GM18511 (cell line): ENCODE measurements at regions not wholly inside any gene's neighbourhood (a gene's known extent, or its start where the extent isn't known, plus 50 kb on each side); places are given as distances from the start of the nearest gene placed in this dataset.
A peak's percentile ranks its signal among the peaks of the same experiment; 100 is the strongest.

Experiments used
- ATAC-seq: cut with Tn5 transposase; IDR thresholded peaks from one replicate; pipeline ENCODE4 v1.9.1; 2021; ENCODE audit warnings: mild to moderate bottlenecking, moderate library complexity; ENCODE audit not compliant: unreplicated experiment

DNA sequence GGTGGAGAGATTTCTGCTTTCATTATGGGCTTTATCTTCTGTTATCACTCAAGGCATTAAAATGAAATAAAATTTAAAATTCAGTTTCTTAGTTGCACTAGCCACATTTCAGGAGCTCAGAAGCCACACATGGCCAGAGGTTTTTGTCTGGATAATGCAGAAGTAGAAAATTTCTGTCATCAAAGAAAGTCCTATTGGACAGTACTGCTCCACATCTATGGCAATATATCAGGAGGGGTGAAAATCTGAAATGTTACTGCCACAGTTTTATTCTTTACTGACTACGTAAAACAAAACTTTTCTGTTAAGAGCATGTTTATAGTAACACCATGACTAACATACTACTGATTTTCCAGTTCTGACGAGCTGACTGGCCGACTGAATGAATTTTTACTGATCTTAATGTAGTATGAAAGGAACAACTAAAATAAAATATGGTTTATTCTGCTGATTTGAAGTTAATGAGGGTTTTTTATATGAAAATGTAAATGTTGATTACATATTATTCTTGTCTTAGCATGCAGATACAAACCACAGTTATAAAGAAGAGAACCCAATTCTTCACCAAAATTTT is 264.0 kb upstream of the HAND2 start:
- ATAC-seq = no peak

GRCh38 chr4:173782660-173783059 is 252.6 kb upstream of the HAND2 start:
- no peak for ATAC-seq

DNA sequence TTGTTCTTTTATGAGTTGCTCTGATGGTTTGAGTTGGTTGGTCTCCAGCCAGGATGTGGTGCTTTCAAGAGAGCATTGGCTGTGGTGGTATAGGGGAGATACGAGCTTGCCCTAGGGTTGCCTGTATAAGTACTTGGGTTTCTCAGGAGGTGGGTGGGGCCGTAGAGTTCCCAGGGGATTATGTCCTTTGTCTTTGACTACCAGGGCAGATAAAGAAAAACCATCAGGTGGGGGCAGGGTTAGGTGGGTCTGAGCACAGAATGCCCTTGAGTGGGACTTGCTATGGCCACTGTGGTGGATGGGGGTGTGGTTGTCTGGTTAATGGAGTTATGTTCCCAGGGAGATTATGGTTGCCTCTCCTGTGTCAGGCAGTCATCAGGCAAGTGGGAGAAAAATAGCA is 247.9 kb upstream of the HAND2 start:
- ATAC-seq = no peak

DNA sequence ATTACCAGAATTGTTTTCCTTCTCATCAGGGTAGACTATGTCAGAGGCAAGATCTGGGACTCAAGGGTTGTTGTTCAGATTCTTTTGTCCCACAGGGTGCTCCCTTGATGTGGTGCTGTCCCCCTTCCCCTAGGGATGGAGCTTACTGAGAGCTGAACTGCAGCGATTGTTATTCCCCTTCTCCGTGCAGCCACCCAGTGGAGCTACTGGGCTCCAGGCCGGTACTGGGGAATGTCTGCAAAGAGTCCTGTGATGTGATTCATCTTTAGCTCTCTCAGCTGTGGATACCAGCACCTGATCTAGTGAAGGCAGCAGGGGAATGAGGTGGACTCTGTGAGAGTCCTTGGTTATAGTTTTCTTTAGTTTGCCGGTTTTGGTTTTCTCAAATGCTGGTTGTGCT is 247.4 kb upstream of the HAND2 start:
- no peak for ATAC-seq

DNA sequence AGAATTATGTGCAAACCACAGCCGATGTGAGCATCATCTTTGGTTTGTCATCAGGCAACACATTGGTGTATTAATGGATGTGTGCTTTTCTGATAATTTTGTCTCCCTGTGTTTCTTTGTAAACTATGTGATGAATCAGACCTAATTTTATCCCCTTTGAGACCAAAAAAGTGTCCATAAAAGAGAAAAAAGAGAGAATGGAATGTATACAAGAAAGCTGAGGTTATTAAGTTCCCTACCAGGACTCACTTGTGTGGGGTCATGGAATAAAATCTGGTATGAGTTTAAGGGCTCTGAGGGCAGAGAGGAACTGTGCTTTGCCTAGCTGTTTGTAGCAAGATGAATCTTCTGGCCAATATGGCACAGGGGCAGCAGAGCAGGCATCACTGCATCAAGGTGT is 239.5 kb upstream of the HAND2 start:
- no peak for ATAC-seq

GRCh38 chr4:173767650-173768049 is 237.6 kb upstream of the HAND2 start:
- no peak for ATAC-seq

- no peak for ATAC-seq
Measured at GRCh38 chr4:173766171-173766600, 236.2 kb upstream of the HAND2 start.

GRCh38 chr4:173765751-173766150 is 235.7 kb upstream of the HAND2 start:
- no peak for ATAC-seq

DNA sequence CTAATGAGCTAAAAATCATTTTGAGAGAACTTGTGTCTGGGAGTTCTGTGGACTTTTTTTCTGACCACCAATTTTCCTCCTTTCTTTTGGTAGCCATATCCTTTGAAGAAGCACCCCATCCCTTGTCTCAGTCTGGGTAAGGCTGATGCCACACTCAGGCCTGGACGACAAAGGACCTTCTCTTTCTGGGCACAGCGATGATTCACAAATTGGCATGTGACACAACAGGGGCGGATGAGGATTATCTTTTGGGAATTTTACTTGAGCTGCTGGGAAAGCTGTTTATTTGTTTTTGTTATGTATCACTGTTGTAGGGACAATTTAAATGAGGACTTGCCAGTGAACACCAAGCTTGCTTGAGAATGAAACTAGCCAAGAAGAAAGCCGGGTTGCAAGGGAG is 233.4 kb upstream of the HAND2 start:
- no peak for ATAC-seq

DNA sequence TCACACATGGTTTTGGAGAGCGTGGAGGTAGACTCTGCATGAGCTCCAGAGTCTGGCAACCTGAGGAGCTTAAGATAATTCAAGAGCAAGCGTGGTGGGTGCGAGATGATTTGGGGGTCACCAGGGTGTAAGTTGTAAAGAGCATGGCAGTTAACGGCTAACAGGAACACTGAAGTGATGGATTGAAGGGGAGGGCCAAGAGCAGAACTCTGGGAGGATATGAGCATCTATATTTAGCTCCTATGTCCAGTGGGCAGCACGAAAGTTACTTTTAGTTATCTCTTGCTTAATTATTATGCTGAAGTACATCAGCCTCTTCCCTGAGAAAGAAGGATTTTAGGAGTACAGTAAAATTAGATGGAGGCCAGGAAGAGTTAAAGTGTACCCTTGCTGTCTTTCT is 231.9 kb upstream of the HAND2 start:
- no peak for ATAC-seq

DNA sequence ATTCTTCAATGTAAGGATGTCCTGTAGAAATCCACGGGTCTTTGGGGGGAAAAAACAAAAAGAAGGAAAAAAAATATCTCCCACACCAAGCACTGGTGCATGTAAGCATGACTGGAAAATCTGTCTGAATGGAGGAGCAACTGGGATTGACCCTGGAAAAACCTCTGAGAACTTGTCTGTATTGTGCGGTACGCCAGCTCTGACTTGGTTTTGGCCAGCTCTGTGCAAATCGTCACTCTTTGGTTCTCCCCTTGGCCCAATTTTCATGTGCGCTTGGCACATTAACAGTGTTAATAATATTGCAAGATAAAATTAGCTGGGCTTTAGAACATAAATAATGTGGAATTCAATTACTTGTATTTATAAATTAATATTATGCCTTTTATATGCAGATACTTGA is 231.2 kb upstream of the HAND2 start:
- ATAC-seq = no peak

DNA sequence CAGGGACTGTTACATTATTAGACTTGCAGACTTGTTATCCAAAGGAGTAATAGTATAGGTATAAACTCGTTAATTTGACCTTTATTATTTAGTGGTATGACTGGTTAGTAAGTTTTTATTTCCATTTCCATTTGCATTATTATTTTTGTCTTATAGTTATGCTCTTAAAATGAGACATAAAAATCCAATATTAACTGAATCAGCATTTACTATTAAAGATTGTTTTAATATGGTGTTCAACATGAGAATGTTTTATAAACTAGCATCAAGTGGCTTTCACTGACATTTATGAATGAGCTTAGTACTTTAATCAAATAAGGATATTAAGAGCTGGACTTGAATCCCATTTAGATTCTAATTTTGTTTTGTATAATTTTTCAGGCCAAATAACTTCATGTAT is 228.1 kb upstream of the HAND2 start:
- ATAC-seq = no peak

DNA sequence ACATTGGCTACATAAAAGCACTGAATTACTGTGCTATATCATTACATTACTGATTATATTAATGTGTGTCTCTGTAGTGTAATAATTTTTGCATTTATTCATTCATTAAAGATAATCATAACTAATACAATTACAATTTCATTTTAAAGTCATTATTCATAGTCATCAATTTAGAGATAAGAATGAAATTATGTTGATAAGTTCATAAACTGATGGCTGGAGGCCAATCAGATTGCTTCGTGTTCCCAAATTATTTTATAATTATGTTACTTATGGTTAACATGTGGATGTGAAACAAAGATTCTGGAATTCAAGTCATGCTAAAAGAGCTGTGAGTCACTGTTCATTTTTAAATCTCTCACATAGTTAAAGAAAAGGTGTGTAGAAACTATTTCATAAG is 223.4 kb upstream of the HAND2 start:
- no peak for ATAC-seq

GRCh38 chr4:173752610-173753230 is 222.7 kb upstream of the HAND2 start:
- ATAC-seq = peak; percentile 75

GRCh38 chr4:173748353-173748752 is 218.3 kb upstream of the HAND2 start:
- no peak for ATAC-seq

DNA sequence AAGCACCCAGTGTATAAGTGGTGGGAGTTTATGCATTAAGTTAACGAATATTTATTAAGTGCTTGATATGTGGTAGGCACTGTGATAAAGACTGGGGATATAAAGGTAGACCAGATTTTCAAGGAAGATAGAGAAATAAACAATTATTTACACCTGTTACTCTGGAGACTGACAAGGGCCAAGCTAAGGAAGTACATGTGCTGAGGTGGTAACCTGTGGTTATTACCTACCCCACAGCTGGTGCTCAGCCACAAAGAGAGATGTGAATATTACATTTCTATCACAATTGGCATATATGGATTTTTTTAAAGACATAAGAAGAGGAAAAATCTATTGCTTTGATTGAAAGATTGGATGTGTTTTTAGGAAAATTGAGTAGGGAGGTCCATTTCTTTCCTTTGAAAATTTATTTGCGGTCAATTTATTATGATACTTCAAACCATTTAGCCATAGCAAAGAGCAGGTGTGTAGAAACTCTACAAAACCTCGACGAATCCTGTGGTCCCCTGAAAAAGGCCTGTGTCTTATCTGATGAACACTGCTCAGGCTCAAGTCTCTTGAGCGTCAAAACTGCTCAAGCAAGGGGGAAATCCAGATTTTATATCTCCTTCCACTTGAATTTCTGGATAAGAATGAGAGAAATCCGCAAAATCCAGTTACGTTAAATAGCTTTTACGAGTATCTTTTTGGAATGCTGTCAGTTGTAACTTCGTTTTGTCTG is 217.7 kb upstream of the HAND2 start:
- no peak for ATAC-seq

DNA sequence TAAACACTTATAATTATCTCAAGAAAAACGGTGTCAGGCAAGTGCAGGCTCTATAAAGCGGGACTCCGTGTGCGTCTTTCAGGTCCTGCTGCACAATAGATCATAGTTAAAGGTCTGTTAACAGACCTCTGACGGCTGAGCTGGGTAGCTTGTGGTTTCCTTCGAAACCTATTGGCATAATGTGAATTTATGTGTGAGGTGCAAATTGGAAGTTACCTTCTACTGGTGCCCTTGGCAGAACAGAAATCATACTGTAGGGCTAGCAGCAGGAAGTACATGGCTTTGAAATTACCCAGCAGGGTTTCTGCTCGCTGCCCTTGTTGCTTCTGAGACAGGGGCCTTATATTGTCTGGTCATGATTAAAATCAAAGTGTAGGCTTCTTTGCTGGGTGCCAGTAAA is 216.4 kb upstream of the HAND2 start:
- ATAC-seq = no peak

DNA sequence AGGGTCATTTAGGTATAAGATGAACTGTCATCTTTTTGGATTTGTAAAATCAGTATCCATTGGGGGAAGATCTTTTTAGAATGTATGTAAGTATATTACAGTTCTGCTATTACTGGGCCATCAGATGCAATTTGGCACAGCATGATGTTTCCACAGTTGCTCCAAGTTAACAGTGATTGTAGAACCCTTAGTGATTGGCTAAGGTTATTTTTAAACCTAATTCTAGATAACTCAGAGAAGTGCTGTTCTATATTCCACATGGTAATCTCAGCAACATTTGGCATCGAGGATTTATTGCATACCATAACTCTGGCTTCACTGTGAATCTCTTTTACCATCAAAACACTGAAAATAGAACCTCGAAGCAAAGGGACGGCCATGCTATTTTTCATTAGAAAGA is 215.7 kb upstream of the HAND2 start:
- no peak for ATAC-seq

DNA sequence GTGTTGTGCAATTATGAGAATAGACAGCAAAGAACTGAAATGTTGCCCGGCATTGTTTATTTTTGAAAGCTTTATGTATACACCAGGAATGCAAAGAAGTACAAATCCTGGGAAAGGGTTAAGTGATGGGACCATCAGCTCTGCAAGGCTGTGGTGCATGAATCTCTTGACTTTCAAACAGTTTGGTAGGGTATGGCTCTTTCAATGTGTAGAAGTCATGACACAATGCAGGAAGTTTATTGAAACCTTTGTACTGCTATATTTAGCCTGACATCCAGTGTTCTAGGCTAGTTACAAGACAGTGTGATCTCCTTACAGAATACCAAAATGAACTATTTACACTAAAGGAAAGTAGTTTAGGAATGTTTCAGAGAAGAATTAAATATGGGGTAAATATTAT is 206.8 kb upstream of the HAND2 start:
- no peak for ATAC-seq

GRCh38 chr4:173735585-173735984 is 205.6 kb upstream of the HAND2 start:
- no peak for ATAC-seq

- no peak for ATAC-seq
Measured at GRCh38 chr4:173735049-173735448, 205.0 kb upstream of the HAND2 start.

- no peak for ATAC-seq
Measured at GRCh38 chr4:173731257-173731656, 201.2 kb upstream of the HAND2 start.

DNA sequence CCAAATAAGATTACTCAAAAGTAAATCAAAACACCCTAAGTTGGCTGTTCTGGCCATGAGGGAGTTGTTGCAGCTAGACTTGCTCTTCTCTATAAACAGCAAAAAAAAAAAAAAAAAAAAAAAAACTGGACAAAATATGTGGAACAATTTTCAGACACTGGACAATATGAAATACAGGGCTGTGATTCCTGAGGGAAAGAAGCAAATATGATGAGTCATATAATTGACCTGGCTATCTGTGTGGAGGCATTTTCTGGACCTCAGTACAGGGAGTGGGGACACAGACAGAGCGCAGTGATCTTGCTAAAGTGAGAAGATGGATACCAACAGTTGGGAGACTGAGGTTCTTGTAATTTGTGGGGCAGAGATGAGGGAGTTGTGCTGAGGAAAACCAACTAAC is 192.0 kb upstream of the HAND2 start:
- ATAC-seq = no peak
